ENCODE measurements at regions not wholly inside any gene's neighbourhood (a gene's known extent, or its start where the extent isn't known, plus 50 kb on each side); places are given as distances from the start of the nearest gene placed in this dataset.

DNA sequence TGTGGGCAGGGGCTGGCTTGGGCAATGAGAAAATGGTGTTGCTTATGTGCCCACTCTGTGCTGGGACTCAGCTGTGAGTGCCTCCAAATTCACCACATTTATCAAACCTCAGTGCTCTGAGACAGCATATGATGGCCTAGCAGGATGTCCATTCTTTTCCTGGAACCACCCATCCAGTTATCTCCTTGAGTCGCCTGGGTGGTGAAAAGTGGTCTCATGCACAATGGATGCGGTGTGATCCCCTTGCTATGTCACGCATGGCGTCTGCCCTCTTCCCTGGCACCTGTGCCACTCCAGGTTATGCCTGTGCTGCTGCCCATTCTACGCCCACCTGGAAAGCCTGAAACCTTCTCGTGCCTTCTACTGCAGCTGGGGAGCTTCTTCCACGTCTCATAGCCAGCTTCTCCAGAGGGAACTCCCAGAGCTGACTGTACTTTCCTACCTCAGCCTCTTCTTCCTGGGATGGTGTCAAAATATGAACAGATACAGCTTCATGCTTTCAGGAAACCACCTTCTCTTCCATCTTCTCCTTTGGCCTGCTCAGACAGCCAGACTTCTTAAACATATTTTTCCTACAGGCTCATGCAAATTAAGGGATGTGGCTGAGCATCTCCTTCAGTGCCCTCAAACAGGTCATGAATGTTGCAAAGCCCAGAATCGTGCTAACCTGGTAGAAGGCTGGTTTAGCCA lies 147.3 kb downstream of the PFKFB3 start:
- H3K27ac ChIP-seq (ENCODE audit: extremely low read length, insufficient read depth, low read length) = no peak overlapping the region
- H3K4me1 ChIP-seq (ENCODE audit: insufficient read depth, low read length) = peaks cover 6% of the 10 kb centered on the region; the same call in 1 of the 2 replicates
- intact Hi-C loops (cut with micrococcal nuclease; ENCODE audit: unreplicated experiment) = no loop called here
- ATAC-seq (no peak), FAIRE-seq (no peak), DNase-seq (ENCODE audit: low spot score) (no peak)
- no TSS peak for BruUV-seq (replicated peaks)
- no peak overlapping the region for H3K4me3 ChIP-seq (replicated peaks in 1 of 3; ENCODE audit: insufficient read depth in 1 of 3, low read depth in 2 of 3, low read length in 3 of 3)
- H2AFZ ChIP-seq (ENCODE audit: low read length) = no peak overlapping the region
- H3K9ac ChIP-seq (ENCODE audit: insufficient read depth, low read depth, low read length) = no peak overlapping the region
- no peaks in the 10 kb centered on the region for H3K79me2 ChIP-seq (ENCODE audit: insufficient read depth, low read length)
- H3K4me2 ChIP-seq (ENCODE audit: low read depth, low read length) = no peak overlapping the region
- in situ Hi-C loops (cut with HindIII; ENCODE audit: extremely low pct_ligation_motif_present, low pct_unique_long_range_greater_than_20kb) = no loop called here
- CTCF ChIA-PET (ENCODE audit: low intra/inter-chr PET ratio, low total read pairs) = no interaction called here
- peaks cover 0 to 15% of the 10 kb centered on the region in 2 experiments; a peak in 2 of 5 replicates for H3K27me3 ChIP-seq (ENCODE audit: control insufficient read depth in 1 of 2, insufficient read depth in 2 of 2, low read length in 2 of 2)
- no peaks in the 10 kb centered on the region for H3K36me3 ChIP-seq (replicated peaks in 1 of 2; ENCODE audit: control insufficient read depth in 1 of 2, insufficient read depth in 2 of 2, low read length in 2 of 2)
- TF ChIP-seq SOX6 (IDR thresholded peaks at IDR 0.05) (no peak), SOX6 (CRISPR knock-in tag; IDR thresholded peaks at IDR 0.05) (no peak), SP140L (CRISPR knock-in tag; IDR thresholded peaks at IDR 0.05; ENCODE audit: borderline replicate concordance) (no peak), MAZ (IDR thresholded peaks at IDR 0.05; ENCODE audit: borderline replicate concordance, low read depth, low read length) (no peak), MAZ (CRISPR knock-in tag; IDR thresholded peaks at IDR 0.05; ENCODE audit: low read depth) (no peak), MTERF4 (CRISPR knock-in tag; IDR thresholded peaks at IDR 0.05) (no peak), ZC3H4 (CRISPR knock-in tag; IDR thresholded peaks at IDR 0.05; ENCODE audit: borderline replicate concordance) (no peak), ZNF792 (CRISPR knock-in tag; IDR thresholded peaks at IDR 0.05) (no peak), KAT7 (CRISPR knock-in tag; IDR thresholded peaks at IDR 0.05; ENCODE audit: borderline replicate concordance) (no peak), NONO (IDR thresholded peaks at IDR 0.05) (no peak), NONO (CRISPR knock-in tag; conservative IDR thresholded peaks at IDR 0.05) (no peak)
- TF ChIP-seq, protein P1, sequence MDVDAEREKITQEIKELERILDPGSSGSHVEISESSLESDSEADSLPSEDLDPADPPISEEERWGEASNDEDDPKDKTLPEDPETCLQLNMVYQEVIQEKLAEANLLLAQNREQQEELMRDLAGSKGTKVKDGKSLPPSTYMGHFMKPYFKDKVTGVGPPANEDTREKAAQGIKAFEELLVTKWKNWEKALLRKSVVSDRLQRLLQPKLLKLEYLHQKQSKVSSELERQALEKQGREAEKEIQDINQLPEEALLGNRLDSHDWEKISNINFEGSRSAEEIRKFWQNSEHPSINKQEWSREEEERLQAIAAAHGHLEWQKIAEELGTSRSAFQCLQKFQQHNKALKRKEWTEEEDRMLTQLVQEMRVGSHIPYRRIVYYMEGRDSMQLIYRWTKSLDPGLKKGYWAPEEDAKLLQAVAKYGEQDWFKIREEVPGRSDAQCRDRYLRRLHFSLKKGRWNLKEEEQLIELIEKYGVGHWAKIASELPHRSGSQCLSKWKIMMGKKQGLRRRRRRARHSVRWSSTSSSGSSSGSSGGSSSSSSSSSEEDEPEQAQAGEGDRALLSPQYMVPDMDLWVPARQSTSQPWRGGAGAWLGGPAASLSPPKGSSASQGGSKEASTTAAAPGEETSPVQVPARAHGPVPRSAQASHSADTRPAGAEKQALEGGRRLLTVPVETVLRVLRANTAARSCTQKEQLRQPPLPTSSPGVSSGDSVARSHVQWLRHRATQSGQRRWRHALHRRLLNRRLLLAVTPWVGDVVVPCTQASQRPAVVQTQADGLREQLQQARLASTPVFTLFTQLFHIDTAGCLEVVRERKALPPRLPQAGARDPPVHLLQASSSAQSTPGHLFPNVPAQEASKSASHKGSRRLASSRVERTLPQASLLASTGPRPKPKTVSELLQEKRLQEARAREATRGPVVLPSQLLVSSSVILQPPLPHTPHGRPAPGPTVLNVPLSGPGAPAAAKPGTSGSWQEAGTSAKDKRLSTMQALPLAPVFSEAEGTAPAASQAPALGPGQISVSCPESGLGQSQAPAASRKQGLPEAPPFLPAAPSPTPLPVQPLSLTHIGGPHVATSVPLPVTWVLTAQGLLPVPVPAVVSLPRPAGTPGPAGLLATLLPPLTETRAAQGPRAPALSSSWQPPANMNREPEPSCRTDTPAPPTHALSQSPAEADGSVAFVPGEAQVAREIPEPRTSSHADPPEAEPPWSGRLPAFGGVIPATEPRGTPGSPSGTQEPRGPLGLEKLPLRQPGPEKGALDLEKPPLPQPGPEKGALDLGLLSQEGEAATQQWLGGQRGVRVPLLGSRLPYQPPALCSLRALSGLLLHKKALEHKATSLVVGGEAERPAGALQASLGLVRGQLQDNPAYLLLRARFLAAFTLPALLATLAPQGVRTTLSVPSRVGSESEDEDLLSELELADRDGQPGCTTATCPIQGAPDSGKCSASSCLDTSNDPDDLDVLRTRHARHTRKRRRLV (CRISPR knock-in tag; IDR thresholded peaks at IDR 0.05) = no peak
- TF ChIP-seq, protein P2, sequence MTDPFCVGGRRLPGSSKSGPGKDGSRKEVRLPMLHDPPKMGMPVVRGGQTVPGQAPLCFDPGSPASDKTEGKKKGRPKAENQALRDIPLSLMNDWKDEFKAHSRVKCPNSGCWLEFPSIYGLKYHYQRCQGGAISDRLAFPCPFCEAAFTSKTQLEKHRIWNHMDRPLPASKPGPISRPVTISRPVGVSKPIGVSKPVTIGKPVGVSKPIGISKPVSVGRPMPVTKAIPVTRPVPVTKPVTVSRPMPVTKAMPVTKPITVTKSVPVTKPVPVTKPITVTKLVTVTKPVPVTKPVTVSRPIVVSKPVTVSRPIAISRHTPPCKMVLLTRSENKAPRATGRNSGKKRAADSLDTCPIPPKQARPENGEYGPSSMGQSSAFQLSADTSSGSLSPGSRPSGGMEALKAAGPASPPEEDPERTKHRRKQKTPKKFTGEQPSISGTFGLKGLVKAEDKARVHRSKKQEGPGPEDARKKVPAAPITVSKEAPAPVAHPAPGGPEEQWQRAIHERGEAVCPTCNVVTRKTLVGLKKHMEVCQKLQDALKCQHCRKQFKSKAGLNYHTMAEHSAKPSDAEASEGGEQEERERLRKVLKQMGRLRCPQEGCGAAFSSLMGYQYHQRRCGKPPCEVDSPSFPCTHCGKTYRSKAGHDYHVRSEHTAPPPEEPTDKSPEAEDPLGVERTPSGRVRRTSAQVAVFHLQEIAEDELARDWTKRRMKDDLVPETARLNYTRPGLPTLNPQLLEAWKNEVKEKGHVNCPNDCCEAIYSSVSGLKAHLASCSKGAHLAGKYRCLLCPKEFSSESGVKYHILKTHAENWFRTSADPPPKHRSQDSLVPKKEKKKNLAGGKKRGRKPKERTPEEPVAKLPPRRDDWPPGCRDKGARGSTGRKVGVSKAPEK (CRISPR knock-in tag; IDR thresholded peaks at IDR 0.05; ENCODE audit: borderline replicate concordance) = no peak
- 33% methylated on average over 7 of the region's 8 CpGs for WGBS (ENCODE audit: low lambda C conversion rate)
- no peaks in the 10 kb centered on the region for H4K20me1 ChIP-seq (ENCODE audit: insufficient read depth, low read length)
- POLR2A ChIA-PET = no interaction called here
- H3K9me3 ChIP-seq (ENCODE audit: low read length) = no peaks in the 10 kb centered on the region
